ENCODE measurements at regions not wholly inside any gene's neighbourhood (a gene's known extent, or its start where the extent isn't known, plus 50 kb on each side); places are given as distances from the start of the nearest gene placed in this dataset.

DNA sequence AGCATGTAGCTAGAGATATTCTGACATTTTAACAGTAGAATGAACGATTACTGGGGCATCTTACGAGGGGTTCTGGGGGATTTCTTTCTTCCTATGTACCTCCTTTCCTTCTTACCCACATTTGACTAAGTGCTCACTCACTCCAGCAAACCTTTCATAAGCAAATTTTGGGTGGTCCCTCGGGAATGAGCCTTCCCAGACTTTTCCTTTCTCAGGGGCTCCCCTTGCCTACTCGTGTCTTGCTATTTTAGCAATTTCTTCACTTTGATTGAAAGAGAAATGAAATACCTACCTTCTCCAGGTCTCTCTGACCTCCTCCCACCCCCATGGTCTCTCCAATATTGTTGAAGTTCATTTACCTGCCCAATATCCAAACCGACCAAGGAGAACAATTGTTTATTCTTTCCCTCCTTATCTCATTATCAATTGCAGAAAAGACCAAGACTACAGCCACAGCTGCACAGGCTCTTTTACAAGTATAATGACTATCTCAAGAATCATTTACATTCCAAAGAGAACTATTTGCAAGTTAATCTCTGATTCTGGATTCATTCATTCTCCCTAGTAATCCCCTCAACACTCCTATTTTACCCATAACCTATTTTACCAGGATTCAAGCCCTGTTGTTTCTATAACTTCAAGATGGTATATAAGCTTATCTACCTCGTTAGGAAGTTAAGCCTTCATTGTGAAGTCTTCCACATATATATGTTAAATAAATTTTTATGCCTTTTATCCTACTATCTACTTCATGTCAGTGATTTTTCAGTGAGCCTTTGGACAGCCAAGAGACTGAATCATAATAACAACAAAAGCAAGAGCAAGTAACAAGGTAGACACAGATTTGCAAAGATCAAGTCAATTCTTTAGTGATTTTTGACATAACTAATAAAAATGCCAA lies 480.6 kb downstream of the IPMK start:
- DNase-seq (ENCODE audit: low spot score) = no peak

DNA sequence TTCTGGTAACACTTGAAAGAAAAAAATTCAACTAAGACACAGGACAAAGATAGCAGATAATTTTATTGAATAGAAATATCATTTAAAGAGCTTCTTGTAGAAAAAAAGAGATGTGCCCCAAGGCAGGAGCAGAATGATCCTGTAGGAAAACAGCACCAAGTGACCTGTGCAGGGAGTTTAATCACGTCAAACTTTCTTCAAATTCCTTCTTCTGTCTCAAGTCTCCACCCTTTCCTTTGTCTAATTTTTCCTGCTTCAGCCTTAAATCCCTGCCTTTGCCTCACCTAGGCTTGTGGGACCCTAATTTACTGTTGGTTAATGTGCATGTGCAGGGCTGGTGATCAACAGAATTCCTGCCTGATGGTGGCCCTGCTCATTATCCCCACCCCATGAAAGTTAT lies 481.4 kb downstream of the IPMK start:
- DNase-seq (ENCODE audit: low spot score) = no peak

DNA sequence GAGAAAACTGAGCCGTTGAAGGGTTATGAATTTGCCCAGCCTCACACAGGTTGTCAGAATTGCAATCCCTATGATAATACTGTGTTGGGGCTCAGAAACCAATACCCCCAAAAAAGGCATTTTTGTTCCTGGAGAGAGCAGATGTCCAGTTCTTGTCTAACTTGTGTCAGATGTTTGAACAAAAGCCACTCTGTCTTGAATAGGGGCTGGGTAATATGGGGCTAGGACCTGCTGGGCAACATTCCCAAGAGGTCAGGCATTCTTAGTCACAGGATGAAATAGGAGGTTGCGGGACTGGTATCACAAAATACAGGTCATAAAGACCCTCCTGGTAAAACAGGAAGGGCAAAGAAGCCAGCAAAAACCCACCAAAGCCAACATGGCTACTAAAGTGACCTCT lies 482.1 kb downstream of the IPMK start:
- DNase-seq (ENCODE audit: low spot score) = no peak

DNA sequence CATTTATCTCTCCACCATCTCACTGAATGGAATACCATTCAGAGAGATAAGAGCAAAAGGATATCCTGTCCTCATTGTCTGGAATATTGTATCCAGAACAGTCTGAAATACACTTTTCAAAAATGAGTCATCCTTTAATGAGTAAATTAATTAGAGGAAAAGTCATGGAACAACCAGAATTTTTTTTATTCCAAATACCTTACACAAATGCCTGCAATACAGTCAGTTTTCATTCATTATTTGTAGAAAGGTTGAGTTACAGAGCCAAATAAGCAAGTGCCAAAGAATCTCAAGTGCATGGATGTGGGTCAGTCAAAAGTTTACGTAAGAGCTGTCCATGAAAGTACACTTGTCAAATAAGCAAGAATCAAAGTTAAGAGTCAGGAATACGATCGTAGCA lies 482.6 kb downstream of the IPMK start:
- DNase-seq (ENCODE audit: low spot score) = no peak

DNA sequence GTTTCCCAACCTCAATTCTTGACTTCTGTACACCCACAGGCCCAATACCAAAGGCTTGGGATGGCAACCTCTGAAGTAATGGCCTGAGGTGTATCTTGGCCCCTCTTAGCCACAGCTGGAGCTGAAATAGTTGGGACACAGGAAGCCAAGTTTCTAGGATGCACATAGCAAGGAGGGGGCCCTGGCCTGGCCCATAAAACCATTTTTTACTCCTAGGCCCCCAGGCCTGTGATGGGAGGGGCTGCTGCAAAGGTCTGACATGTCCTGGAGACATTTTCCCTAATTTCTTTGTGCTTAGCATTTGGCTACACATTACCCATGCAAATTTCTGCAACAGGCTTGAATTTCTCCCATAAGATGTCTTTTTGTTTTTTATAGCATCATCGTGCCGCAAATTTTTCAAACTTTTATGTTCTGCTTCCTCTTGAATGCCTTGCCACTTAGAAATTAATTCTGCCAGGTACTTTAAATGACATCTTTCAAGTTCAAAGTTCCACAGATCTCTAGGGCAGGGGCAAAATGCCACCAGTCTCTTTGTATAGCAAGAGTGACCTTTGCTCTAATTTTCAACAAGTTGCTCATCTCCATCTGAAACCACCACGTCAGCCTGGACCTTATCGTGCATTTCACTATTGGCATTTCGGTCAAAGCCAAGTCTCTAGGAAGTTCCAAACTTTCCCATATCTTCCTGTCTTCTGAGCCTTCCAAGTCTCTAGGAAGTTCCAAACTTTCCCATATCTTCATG lies 490.8 kb downstream of the IPMK start:
- DNase-seq (ENCODE audit: low spot score) = no peak

DNA sequence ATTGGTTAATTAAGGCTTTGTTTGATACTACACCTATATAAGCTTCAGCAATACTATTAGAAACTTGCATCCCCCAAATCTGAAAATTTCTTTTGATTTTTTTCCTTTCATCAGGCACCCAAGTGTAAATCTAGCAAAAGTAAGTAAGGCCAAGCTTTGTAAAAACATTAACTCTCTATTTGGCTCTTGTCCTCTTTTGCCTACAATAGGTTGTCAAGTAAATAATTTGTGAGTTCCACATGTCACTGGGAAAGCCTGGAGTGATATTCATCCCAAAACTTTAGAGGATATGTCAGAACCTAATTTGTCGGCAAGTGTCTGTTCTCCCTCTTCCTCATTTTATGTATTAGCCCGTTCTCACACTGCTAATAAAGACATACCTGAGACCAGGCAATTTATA lies 492.4 kb downstream of the IPMK start:
- DNase-seq (ENCODE audit: low spot score) = no peak

DNA sequence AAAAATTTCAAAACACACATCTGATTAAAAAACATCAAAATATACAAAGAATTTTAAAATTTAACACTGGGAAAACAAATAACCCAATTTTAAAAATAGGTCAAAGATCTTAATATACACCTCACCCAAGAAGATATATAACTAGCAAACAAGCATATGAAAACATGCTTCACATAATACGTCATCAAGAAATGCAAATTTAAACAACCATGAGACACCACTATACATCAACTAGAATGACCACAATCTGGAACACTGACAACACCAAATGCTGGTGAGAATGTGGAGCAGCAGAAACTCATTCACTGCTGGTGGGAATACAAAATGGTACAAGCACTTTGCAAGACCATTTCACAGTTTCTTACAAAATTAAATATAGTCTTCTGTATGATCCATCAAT lies 498.4 kb downstream of the IPMK start:
- no peak for DNase-seq (ENCODE audit: low spot score)

DNA sequence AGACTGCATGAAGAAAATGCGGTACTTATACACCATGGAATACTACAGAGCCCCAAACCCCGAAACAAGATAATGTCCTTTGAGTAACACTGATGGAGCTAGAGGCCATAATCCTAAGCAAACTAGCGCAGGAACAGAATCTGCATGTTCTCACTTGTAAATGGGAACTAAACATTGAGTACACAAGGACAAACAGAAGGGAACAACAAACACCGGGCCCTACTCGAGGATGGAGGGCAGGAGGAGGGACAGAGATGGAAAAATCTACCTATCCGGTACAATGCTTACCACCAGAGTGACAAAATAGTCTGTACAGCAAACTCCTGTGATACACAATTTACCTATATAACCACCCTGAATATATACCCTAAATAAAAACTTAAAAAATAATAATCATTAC lies 507.9 kb downstream of the IPMK start:
- DNase-seq (ENCODE audit: low spot score) = no peak

DNA sequence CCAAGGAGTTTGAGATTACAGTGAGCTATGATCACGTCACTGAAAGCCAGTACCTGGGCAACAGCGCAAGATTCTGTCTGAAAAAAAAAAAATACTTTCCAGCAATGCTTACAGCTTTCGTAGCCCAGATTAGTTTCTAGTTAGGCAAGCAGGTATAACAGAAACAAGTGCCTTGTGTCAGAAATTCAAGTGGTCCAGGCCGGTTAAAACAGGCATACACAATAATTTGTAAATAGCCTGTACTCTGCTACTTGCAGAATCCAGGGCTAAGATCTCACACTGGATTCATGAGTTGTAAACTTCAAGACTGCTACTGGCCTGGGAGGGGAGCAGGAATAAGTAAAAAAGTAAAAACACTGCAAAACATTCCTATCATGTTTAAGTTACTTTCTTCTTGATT lies 512.9 kb downstream of the IPMK start:
- no peak for DNase-seq (ENCODE audit: low spot score)

DNA sequence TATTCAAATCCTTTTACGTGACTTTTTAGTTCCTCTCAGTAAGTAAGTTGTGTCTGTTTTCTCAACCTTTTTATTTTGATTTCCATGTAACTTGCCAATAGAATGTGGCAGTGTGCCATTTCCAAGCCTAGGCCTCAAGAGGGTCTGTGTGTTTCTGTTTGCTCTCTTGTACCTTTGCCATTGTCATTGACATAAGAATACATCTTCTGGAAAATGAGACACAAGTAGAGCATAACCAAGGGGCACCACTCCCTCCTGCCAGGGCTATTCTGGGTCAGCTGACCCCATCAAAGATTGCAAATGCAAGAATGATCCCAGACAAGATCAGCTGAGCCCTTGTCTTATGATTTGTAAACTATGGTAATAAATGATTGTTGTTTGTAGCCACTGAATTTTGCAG lies 524.0 kb downstream of the IPMK start:
- DNase-seq (ENCODE audit: low spot score) = no peak

DNA sequence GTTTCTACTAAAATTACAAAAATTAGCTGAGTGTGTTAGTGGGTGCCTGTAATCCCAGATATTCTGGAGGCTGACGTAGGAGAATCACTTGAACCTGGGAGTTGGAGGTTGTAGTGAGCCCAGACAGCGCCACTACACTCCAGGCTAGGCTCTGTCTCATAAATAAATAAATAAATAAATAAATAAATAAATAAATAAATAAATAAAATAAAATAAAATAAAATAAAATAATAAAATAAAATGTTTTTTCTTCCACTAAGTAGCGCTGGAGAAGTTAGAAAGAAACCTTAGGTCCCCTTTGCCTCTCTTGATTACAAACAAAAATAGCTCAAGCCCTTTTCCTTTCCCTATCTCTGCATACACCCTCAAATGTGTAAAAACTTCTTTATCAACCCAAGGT lies 525.9 kb downstream of the IPMK start:
- DNase-seq (ENCODE audit: low spot score) = no peak

DNA sequence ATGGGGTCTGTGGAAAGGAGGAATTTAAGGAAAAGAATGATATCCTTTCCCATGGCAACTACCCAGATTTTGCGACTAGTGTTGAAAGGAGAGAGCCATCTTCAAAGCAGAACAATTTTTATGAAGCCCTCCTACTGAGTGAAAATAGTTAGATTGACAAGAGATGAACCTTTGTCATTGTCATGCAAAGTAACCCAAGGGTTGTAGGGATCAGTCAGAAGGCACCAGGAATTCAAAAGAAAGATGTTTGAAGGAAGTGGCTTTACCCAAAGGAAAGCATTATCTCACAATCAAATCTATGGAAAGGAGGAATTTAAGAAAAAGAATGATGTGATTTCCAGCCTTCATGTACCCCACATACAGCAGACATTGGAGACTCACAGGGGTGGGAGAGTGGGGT lies 544.4 kb downstream of the IPMK start:
- DNase-seq (ENCODE audit: low spot score) = no peak

DNA sequence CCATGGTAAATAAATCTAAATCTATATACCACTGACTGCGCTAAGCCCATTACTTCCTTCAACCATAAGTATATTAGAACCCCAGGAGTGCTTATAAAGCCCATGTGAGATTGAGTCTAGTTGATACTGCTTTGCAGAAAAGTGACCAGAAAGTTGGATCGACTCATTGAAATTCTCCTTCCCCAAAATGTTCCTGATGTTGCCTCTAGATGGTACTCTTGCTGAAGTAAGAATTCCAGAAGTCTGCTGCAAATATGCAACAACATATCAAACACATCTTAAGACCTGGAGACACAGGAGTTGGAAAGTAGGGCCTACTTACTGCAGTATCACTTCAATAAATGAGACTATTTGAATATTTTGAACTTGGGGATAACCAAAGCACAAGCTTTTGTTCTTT lies 550.8 kb downstream of the IPMK start:
- no peak for DNase-seq (ENCODE audit: low spot score)

DNA sequence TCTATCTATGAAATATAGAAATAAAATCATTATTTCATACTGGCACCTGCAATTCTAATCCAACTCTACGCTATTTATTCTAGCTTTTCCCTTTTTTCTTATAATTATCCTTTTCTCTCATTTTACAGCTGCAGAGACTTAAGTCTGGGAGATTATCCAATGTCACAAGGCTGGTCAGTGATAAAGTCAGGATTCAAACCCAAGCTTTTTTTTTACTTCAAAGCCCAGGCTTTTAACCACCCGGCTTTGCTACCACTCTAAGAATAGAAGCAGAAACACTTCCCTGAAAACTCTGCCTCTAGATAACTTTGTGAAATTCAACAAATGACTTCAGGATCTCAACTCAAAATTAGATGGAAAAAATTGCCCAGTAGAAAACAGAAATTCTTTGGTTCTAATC lies 552.5 kb downstream of the IPMK start:
- no peak for DNase-seq (ENCODE audit: low spot score)

DNA sequence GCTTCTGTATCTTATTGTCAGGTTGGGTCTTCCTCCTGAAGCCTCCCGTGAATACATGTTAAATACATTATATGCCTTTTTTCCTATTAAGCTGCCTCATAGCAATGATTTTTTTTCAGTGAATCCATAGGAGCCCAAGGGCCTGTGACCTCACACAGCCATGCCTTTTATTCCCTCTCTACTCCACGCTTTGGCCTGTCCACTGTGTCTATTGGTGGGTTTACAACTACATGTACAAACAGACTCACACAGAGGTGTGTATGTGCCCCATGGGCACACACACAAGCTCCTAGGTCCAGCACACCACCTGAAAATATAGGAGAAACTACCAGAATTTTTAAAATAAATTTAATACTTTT lies 560.4 kb downstream of the IPMK start:
- no peak for DNase-seq (ENCODE audit: low spot score)

DNA sequence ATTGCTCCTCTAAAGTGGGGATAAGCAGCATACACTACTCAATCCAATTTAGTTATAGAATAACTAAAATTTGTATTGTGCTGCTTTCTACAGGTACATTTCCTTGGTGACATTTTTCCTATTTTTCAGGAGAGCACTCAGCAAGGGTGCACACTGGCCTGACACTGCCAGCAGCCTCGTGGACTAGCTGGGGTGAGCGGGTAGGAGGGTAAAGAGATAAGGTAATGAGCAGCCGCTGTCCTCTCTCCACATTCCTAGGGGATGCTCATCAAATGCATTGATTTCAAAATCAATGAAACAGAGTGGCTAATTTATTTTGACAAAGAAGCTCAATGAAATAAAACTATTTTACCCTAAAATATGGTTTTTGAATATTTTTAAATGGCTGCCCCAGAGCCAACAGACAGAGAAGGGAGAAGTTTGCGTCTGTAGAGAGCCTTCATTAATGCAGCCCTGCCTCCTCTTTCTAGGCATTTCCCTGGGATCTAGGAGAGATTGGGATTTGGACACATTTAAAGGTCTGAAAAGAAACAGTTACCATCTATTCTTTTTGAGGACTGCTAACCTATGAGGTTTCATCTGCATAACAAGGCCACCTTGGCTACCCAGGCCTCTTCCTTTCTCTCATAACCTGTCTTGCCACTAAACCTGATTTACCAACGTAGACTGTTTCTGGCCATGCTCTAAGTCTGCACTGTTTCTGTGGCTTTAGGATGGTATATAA lies 561.0 kb downstream of the IPMK start:
- no peak for DNase-seq (ENCODE audit: low spot score)

DNA sequence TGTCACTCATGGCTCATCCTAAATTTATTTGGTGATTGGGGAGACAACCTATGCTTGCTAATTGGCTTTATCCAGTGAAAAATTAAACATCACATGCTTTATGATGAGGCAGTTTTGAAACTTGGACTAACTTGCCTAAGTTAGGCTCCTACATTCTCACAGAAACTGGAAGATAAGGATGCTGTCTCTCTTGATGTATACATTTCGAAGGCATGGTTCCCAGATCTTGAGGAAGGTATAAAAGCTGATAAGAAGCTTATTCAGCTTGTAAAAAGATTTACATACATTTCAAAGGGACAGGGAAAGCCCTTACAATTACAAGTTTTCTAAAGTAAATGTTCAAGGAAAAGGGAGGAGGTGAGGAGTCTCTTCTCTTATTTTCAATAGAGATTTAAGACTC lies 561.7 kb downstream of the IPMK start:
- no peak for DNase-seq (ENCODE audit: low spot score)

DNA sequence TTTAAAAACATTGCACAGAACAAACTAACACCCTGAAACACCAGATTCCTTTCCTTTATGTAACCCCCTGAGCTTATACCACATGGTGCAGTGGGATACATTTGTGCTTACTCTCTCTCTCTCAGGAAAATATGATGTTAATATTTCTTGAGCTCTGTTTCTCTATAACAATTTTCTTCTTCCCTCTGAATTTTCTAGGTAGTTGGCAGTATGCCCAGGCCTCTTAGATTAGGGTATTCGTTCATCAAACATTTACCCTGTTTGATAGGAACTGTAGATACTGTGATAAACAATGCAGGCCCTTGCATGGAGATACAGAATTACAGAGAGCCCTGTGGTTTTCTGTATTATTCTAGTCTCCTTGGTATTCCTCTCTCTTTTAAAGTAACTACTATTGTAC lies 567.8 kb downstream of the IPMK start:
- DNase-seq (ENCODE audit: low spot score) = no peak

DNA sequence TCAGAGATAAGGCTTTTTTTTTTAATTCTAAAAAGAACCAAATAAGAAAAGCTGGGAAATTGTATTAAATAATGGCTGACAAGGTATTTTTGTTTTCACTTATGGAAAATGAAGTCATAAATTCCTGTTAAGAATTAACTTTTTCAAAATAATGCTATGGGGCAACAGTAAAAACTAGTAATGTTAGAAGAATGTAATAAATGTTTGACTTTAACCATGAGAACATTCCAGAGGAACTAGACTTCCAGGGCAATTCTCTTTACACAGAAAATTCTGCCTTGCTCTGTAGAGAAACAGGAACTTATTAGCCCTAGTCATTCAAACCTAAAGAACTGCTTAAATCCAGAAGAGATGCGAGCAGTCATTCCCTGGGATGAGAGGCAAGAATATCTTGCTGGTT lies 571.1 kb downstream of the IPMK start:
- DNase-seq (ENCODE audit: low spot score) = peak; percentile 10

DNA sequence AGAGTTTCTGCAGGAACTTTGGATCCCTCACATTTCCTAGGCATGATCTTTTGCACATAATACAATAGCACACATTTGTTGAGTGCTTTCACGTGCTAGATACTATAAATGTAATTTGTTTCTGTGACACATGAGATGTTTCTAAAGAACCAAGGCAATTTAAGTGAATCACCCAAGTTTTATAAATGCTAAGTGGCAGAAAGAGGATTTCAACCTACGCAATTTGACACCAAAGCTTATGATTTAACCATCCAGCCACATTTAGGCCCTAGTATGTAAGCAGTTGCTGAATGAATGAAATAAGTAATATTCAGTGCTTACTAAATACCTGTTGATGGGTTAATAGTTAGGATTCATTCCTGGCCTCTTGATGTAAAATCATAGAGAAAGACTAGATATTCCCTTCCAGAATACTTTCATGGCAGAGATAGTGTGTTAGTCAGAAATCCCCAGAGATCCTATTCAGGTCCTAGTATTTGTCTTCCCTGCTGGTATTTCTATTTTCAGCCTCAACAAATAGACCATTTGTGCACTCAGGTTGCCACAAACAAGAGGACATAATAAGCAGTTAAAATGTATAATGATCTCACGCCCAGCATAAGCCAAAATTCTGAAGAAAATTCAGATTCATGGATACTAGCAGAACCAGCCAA lies 572.6 kb downstream of the IPMK start:
- DNase-seq (ENCODE audit: low spot score) = no peak

DNA sequence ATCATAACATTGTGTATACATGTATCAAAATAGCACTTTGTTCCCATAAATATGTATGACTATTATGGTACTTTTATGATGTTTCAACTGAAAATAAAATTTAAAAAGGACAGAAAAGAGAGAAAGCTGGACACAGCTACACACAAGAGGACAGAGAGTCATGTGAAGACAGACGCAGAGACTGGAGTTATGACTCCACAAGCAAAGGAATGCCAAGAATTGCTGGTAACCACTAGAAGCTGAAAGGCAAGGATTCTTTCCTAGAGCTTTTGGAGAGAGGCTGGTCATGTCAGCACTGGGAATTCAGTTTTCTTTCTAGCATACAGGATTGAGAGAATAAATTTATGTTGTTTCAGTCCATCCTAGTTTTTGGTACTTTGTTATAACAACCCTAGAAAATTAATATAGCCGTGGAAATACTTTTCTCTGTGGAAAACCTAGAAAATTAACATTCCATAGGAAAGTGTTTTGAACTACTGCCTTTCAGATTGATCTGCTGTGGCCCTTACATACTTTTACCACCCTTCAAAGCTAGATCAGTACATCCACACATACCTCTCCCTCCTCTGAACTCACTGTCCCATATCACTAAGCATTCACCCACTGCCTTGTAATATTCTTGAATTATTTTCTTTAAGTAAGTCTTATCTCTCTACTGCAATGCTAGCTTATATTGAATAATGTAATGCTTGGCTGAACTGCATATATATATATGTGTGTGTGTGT lies 575.3 kb downstream of the IPMK start:
- peak; percentile 3 for DNase-seq (ENCODE audit: low spot score)

Data from hepatic stellate cell (primary cell).